ENCODE measurements at regions not wholly inside any gene's neighbourhood (a gene's known extent, or its start where the extent isn't known, plus 50 kb on each side); places are given as distances from the start of the nearest gene placed in this dataset.

GRCh38 chr10:36564433-36564832, 561.0 kb upstream of the ANKRD30A start:
- TF ChIP-seq EZH2 (IDR thresholded peaks at IDR 0.05; ENCODE audit: borderline replicate concordance, insufficient read depth, low read depth, low read length, poor library complexity, severe bottlenecking) (no peak), CTCF (IDR thresholded peaks at IDR 0.05) (no peak)

All from B cell (primary cell).